ENCODE measurements at regions not wholly inside any gene's neighbourhood (a gene's known extent, or its start where the extent isn't known, plus 50 kb on each side); places are given as distances from the start of the nearest gene placed in this dataset.
"Not testable (repeated sequence)": the region's sequence is repeated elsewhere in the genome, so short reads cannot be mapped to it uniquely, and the experiment has no call there.

- no peak overlapping the region for H3K27ac ChIP-seq (ENCODE audit: low read depth, low read length)
- H3K4me1 ChIP-seq (ENCODE audit: control insufficient read depth, insufficient read depth, low read length) = no peaks in the 10 kb centered on the region
- H3K4me3 ChIP-seq (ENCODE audit: low read depth, low read length) = no peak overlapping the region
- H3K9me3 ChIP-seq (ENCODE audit: control insufficient read depth, insufficient read depth, low read length) = no peaks in the 10 kb centered on the region
- H3K36me3 ChIP-seq (ENCODE audit: control insufficient read depth, insufficient read depth, low read length) = no peaks in the 10 kb centered on the region
- no peak for DNase-seq (ENCODE audit: low read depth in 4 of 6, low spot score in 6 of 6)
- no CpG with 5 or more reads among the region's 1 CpG for WGBS (ENCODE audit: insufficient coverage)
- no peaks in the 10 kb centered on the region for H3K27me3 ChIP-seq (ENCODE audit: control insufficient read depth, insufficient read depth, low read length)
These were observed 759.9 kb downstream of the EPHA3 start for GRCh38 chr3:89867286-89867685.

GRCh38 chr3:89876116-89876515 is 768.7 kb downstream of the EPHA3 start:
- Histone ChIP-seq H3K27me3 (ENCODE audit: control insufficient read depth, insufficient read depth, low read length) (no peaks in the 10 kb centered on the region), H3K9me3 (ENCODE audit: control insufficient read depth, insufficient read depth, low read length) (no peaks in the 10 kb centered on the region), H3K36me3 (ENCODE audit: control insufficient read depth, insufficient read depth, low read length) (no peaks in the 10 kb centered on the region), H3K4me1 (ENCODE audit: control insufficient read depth, insufficient read depth, low read length) (no peaks in the 10 kb centered on the region), H3K4me3 (ENCODE audit: low read depth, low read length) (no peak overlapping the region), H3K27ac (ENCODE audit: low read depth, low read length) (no peak overlapping the region)
- DNase-seq (ENCODE audit: low read depth in 4 of 6, low spot score in 6 of 6) = no peak
- 92% methylated on average over 3 of the region's 3 CpGs for WGBS (ENCODE audit: insufficient coverage)

- H3K4me1 ChIP-seq (ENCODE audit: control insufficient read depth, insufficient read depth, low read length) = no peaks in the 10 kb centered on the region
- no peaks in the 10 kb centered on the region for H3K36me3 ChIP-seq (ENCODE audit: control insufficient read depth, insufficient read depth, low read length)
- H3K27me3 ChIP-seq (ENCODE audit: control insufficient read depth, insufficient read depth, low read length) = no peaks in the 10 kb centered on the region
- H3K9me3 ChIP-seq (ENCODE audit: control insufficient read depth, insufficient read depth, low read length) = no peaks in the 10 kb centered on the region
- no peak overlapping the region for H3K27ac ChIP-seq (ENCODE audit: low read depth, low read length)
- no peak overlapping the region for H3K4me3 ChIP-seq (ENCODE audit: low read depth, low read length)
- no peak for DNase-seq (ENCODE audit: low read depth in 4 of 6, low spot score in 6 of 6)
- WGBS (ENCODE audit: insufficient coverage) = 90% methylated on average over 2 of the region's 2 CpGs
These were observed 769.8 kb downstream of the EPHA3 start for GRCh38 chr3:89877230-89877629.

- Histone ChIP-seq H3K27ac (ENCODE audit: low read depth, low read length) (no peak overlapping the region), H3K27me3 (ENCODE audit: control insufficient read depth, insufficient read depth, low read length) (no peaks in the 10 kb centered on the region), H3K4me1 (ENCODE audit: control insufficient read depth, insufficient read depth, low read length) (no peaks in the 10 kb centered on the region), H3K9me3 (ENCODE audit: control insufficient read depth, insufficient read depth, low read length) (peaks cover 4% of the 10 kb centered on the region), H3K36me3 (ENCODE audit: control insufficient read depth, insufficient read depth, low read length) (no peaks in the 10 kb centered on the region), H3K4me3 (ENCODE audit: low read depth, low read length) (no peak overlapping the region)
- DNase-seq (ENCODE audit: low read depth in 4 of 6, low spot score in 6 of 6) = no peak
These were observed 782.0 kb downstream of the EPHA3 start for GRCh38 chr3:89889386-89889785.

- H3K36me3 ChIP-seq (ENCODE audit: control insufficient read depth, insufficient read depth, low read length) = no peaks in the 10 kb centered on the region
- no peak overlapping the region for H3K4me3 ChIP-seq (ENCODE audit: low read depth, low read length)
- no peaks in the 10 kb centered on the region for H3K4me1 ChIP-seq (ENCODE audit: control insufficient read depth, insufficient read depth, low read length)
- H3K27me3 ChIP-seq (ENCODE audit: control insufficient read depth, insufficient read depth, low read length) = no peaks in the 10 kb centered on the region
- H3K27ac ChIP-seq (ENCODE audit: low read depth, low read length) = no peak overlapping the region
- H3K9me3 ChIP-seq (ENCODE audit: control insufficient read depth, insufficient read depth, low read length) = no peaks in the 10 kb centered on the region
- peak in 3 of 6 donors; percentile 7 to 92 (median 17) for DNase-seq (ENCODE audit: low read depth in 4 of 6, low spot score in 6 of 6)
These were observed 801.3 kb downstream of the EPHA3 start for GRCh38 chr3:89908711-89909213.

- H3K27ac ChIP-seq (ENCODE audit: low read depth, low read length) = no peak overlapping the region
- H3K36me3 ChIP-seq (ENCODE audit: control insufficient read depth, insufficient read depth, low read length) = no peaks in the 10 kb centered on the region
- H3K4me3 ChIP-seq (ENCODE audit: low read depth, low read length) = no peak overlapping the region
- no peaks in the 10 kb centered on the region for H3K27me3 ChIP-seq (ENCODE audit: control insufficient read depth, insufficient read depth, low read length)
- WGBS (ENCODE audit: insufficient coverage) = 75% methylated on average over 2 of the region's 6 CpGs
- H3K4me1 ChIP-seq (ENCODE audit: control insufficient read depth, insufficient read depth, low read length) = no peaks in the 10 kb centered on the region
- H3K9me3 ChIP-seq (ENCODE audit: control insufficient read depth, insufficient read depth, low read length) = no peaks in the 10 kb centered on the region
- DNase-seq (ENCODE audit: low read depth in 4 of 6, low spot score in 6 of 6) = no peak
These were observed 804.6 kb downstream of the EPHA3 start for GRCh38 chr3:89912031-89912430.

- Histone ChIP-seq H3K4me1 (ENCODE audit: control insufficient read depth, insufficient read depth, low read length) (no peaks in the 10 kb centered on the region), H3K36me3 (ENCODE audit: control insufficient read depth, insufficient read depth, low read length) (no peaks in the 10 kb centered on the region), H3K4me3 (ENCODE audit: low read depth, low read length) (no peak overlapping the region), H3K27ac (ENCODE audit: low read depth, low read length) (no peak overlapping the region), H3K27me3 (ENCODE audit: control insufficient read depth, insufficient read depth, low read length) (no peaks in the 10 kb centered on the region), H3K9me3 (ENCODE audit: control insufficient read depth, insufficient read depth, low read length) (no peaks in the 10 kb centered on the region)
- no CpG with 5 or more reads among the region's 2 CpGs for WGBS (ENCODE audit: insufficient coverage)
- DNase-seq (ENCODE audit: low read depth in 4 of 6, low spot score in 6 of 6) = peak in 2 of 6 donors; percentile 57 to 72
These were observed 816.6 kb downstream of the EPHA3 start for GRCh38 chr3:89923921-89924610.

GRCh38 chr3:89925976-89926375 is 818.6 kb downstream of the EPHA3 start:
- WGBS (ENCODE audit: insufficient coverage) = no CpG with 5 or more reads among the region's 3 CpGs
- H3K4me1 ChIP-seq (ENCODE audit: control insufficient read depth, insufficient read depth, low read length) = no peaks in the 10 kb centered on the region
- H3K27me3 ChIP-seq (ENCODE audit: control insufficient read depth, insufficient read depth, low read length) = no peaks in the 10 kb centered on the region
- peak in 1 of 6 donors; percentile 34 for DNase-seq (ENCODE audit: low read depth in 4 of 6, low spot score in 6 of 6)
- H3K27ac ChIP-seq (ENCODE audit: low read depth, low read length) = no peak overlapping the region
- H3K36me3 ChIP-seq (ENCODE audit: control insufficient read depth, insufficient read depth, low read length) = no peaks in the 10 kb centered on the region
- H3K9me3 ChIP-seq (ENCODE audit: control insufficient read depth, insufficient read depth, low read length) = no peaks in the 10 kb centered on the region
- no peak overlapping the region for H3K4me3 ChIP-seq (ENCODE audit: low read depth, low read length)

GRCh38 chr3:89932882-89933281 is 825.5 kb downstream of the EPHA3 start:
- H3K27me3 ChIP-seq (ENCODE audit: control insufficient read depth, insufficient read depth, low read length) = no peaks in the 10 kb centered on the region
- no peaks in the 10 kb centered on the region for H3K4me1 ChIP-seq (ENCODE audit: control insufficient read depth, insufficient read depth, low read length)
- H3K27ac ChIP-seq (ENCODE audit: low read depth, low read length) = no peak overlapping the region
- peaks cover 4% of the 10 kb centered on the region for H3K9me3 ChIP-seq (ENCODE audit: control insufficient read depth, insufficient read depth, low read length)
- H3K4me3 ChIP-seq (ENCODE audit: low read depth, low read length) = no peak overlapping the region
- 93% methylated on average over 3 of the region's 5 CpGs for WGBS (ENCODE audit: insufficient coverage)
- no peaks in the 10 kb centered on the region for H3K36me3 ChIP-seq (ENCODE audit: control insufficient read depth, insufficient read depth, low read length)
- no peak for DNase-seq (ENCODE audit: low read depth in 4 of 6, low spot score in 6 of 6)

- 60% methylated on average over 2 of the region's 14 CpGs for WGBS (ENCODE audit: insufficient coverage)
- H3K9me3 ChIP-seq (ENCODE audit: control insufficient read depth, insufficient read depth, low read length); H3K27ac ChIP-seq (ENCODE audit: low read depth, low read length); H3K27me3 ChIP-seq (ENCODE audit: control insufficient read depth, insufficient read depth, low read length); DNase-seq (ENCODE audit: low read depth in 4 of 6, low spot score in 6 of 6); H3K4me3 ChIP-seq (ENCODE audit: low read depth, low read length); H3K4me1 ChIP-seq (ENCODE audit: control insufficient read depth, insufficient read depth, low read length); H3K36me3 ChIP-seq (ENCODE audit: control insufficient read depth, insufficient read depth, low read length): not testable (repeated sequence)
These were observed 837.0 kb downstream of the EPHA3 start for GRCh38 chr3:89944461-89944860.
